Neural crest cell (in vitro differentiated cells): ENCODE measurements at regions not wholly inside any gene's neighbourhood (a gene's known extent, or its start where the extent isn't known, plus 50 kb on each side); places are given as distances from the start of the nearest gene placed in this dataset.
"Not testable (repeated sequence)": the region's sequence is repeated elsewhere in the genome, so short reads cannot be mapped to it uniquely, and the experiment has no call there.

Source experiments
- DNase-seq: peaks from one replicate; pipeline ENCODE4 v3.0.0; 2021; ENCODE audit warnings: low read depth, mixed read lengths, low spot score
- H3K27ac Mint-ChIP-seq: one replicate; pipeline ENCODE4 v1.8.0; 2021; ENCODE audit warnings: mild to moderate bottlenecking, mixed read lengths; ENCODE audit not compliant: unreplicated experiment
- H3K27me3 Mint-ChIP-seq: 2 replicates; pipeline ENCODE4 v1.8.0; 2021; ENCODE audit warnings: low read depth, mild to moderate bottlenecking, mixed read lengths
- H3K36me3 Mint-ChIP-seq: 2 replicates; pipeline ENCODE4 v1.8.0; 2021; ENCODE audit warnings: low read depth, mild to moderate bottlenecking, mixed read lengths
- H3K4me1 Mint-ChIP-seq: 2 replicates; pipeline ENCODE4 v1.8.0; 2021; ENCODE audit warnings: mixed read lengths
- H3K4me3 Mint-ChIP-seq: one replicate; pipeline ENCODE4 v1.8.0; 2021; ENCODE audit warnings: mild to moderate bottlenecking, mixed read lengths
- H3K9me3 Mint-ChIP-seq: 2 replicates; pipeline ENCODE4 v1.8.0; 2021; ENCODE audit warnings: mixed read lengths
- TF ChIP-seq, protein P1 (sequence below): fragments of 200-600 bp; sonication (generic); conservative IDR thresholded peaks from 2 replicates; pipeline ENCODE4 v1.5.0; 2021; ENCODE audit warnings: antibody characterized with exemption, mild to moderate bottlenecking

DNA sequence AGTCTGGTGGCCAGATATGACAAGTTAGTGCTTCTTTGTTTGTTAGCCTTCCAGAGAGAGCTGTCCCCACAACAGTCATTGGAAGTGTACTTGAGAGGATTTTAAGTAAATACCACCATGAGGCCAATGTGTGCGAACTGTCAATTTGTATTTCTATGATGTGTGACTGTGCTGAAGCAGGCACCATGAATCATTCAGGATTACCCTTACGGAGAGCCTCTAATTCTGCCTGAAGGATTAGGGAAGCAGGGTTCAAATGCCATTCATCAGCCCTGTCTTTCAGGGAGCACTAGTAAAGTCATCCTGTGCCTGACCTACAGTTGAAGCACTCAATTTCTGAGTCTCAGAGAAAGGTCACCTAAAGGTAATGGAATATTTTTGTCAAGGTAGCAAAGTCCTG, 109.3 kb downstream of the GATA3 start:
- Mint-ChIP-seq H3K4me3 (no peak overlapping the region), H3K36me3 (peaks cover 6% of the 10 kb centered on the region), H3K9me3 (peaks cover 15% of the 10 kb centered on the region), H3K27me3 (peaks cover 17% of the 10 kb centered on the region), H3K4me1 (no peaks in the 10 kb centered on the region), H3K27ac (no peak overlapping the region)
- TF ChIP-seq, protein P1, sequence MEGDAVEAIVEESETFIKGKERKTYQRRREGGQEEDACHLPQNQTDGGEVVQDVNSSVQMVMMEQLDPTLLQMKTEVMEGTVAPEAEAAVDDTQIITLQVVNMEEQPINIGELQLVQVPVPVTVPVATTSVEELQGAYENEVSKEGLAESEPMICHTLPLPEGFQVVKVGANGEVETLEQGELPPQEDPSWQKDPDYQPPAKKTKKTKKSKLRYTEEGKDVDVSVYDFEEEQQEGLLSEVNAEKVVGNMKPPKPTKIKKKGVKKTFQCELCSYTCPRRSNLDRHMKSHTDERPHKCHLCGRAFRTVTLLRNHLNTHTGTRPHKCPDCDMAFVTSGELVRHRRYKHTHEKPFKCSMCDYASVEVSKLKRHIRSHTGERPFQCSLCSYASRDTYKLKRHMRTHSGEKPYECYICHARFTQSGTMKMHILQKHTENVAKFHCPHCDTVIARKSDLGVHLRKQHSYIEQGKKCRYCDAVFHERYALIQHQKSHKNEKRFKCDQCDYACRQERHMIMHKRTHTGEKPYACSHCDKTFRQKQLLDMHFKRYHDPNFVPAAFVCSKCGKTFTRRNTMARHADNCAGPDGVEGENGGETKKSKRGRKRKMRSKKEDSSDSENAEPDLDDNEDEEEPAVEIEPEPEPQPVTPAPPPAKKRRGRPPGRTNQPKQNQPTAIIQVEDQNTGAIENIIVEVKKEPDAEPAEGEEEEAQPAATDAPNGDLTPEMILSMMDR, result no peak
- DNase-seq, result no peak

- not testable (repeated sequence) for H3K4me1 Mint-ChIP-seq, H3K27ac Mint-ChIP-seq, DNase-seq, H3K4me3 Mint-ChIP-seq, H3K36me3 Mint-ChIP-seq
- Mint-ChIP-seq H3K27me3 (peaks cover 13% of the 10 kb centered on the region), H3K9me3 (peaks cover 21% of the 10 kb centered on the region)
Measured at GRCh38 chr10:8164640-8165039, 110.2 kb downstream of the GATA3 start.

DNA sequence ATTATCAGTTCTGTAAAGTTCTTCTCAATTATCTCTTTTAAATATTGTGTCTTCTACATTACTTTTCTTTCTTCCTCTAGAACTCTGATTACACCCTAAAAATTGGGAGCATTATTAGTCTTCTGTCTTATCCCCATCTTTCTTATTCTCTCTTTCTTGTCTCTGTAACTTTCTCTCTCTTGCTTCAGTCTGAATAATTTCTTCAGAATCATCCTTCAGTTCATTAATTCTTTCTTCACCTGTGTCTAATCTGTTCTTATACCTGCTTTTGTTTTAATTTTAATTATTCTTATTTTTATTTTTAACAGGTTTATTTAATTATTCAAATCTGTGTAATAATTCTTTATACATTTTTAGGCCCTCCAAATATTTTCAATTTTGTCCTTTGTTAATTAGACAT, 114.3 kb downstream of the GATA3 start:
- Mint-ChIP-seq H3K4me3 (no peak overlapping the region), H3K27ac (no peak overlapping the region), H3K27me3 (peaks cover 5% of the 10 kb centered on the region), H3K4me1 (no peaks in the 10 kb centered on the region), H3K36me3 (peaks cover 7% of the 10 kb centered on the region), H3K9me3 (peaks cover 29% of the 10 kb centered on the region)
- TF ChIP-seq, protein P1, result no peak
- no peak for DNase-seq

GRCh38 chr10:8171008-8171407, 116.5 kb downstream of the GATA3 start:
- Mint-ChIP-seq H3K27ac (no peak overlapping the region), H3K4me3 (no peak overlapping the region), H3K9me3 (peaks cover 22% of the 10 kb centered on the region), H3K27me3 (peaks cover 3% of the 10 kb centered on the region), H3K36me3 (peaks cover 4% of the 10 kb centered on the region), H3K4me1 (no peaks in the 10 kb centered on the region)
- DNase-seq, result no peak
- TF ChIP-seq, protein P1, result no peak

- H3K9me3 Mint-ChIP-seq, result peaks cover 18% of the 10 kb centered on the region
- peaks cover 5% of the 10 kb centered on the region for H3K27me3 Mint-ChIP-seq
- no peaks in the 10 kb centered on the region for H3K4me1 Mint-ChIP-seq
- H3K27ac Mint-ChIP-seq, result no peak overlapping the region
- TF ChIP-seq, protein P1, result no peak
- no peak overlapping the region for H3K4me3 Mint-ChIP-seq
- DNase-seq, result no peak
- peaks cover 4% of the 10 kb centered on the region for H3K36me3 Mint-ChIP-seq
Measured at GRCh38 chr10:8172604-8173003, 118.1 kb downstream of the GATA3 start.

GRCh38 chr10:8173243-8173865, 118.9 kb downstream of the GATA3 start:
- Mint-ChIP-seq H3K36me3 (peaks cover 4% of the 10 kb centered on the region), H3K4me3 (no peak overlapping the region), H3K27ac (no peak overlapping the region), H3K9me3 (peaks cover 17% of the 10 kb centered on the region), H3K4me1 (no peaks in the 10 kb centered on the region), H3K27me3 (peaks cover 7% of the 10 kb centered on the region)
- no peak for DNase-seq
- TF ChIP-seq, protein P1, result no peak
